Stimulated activated CD4-positive, alpha-beta T cell treated with anti-CD3 and anti-CD28 coated beads, Interleukin-1b, Interleukin-23, amount 100 ng/mL, for 48 hours (primary cell): ENCODE measurements at regions not wholly inside any gene's neighbourhood (a gene's known extent, or its start where the extent isn't known, plus 50 kb on each side); places are given as distances from the start of the nearest gene placed in this dataset.

ENCODE experiments used
- DNase-seq: peaks from one replicate; pipeline ENCODE4 v3.0.0-alpha.2; 2020

GRCh38 chr5:133905424-133905823, 63.0 kb downstream of the C5orf15 start:
- no peak for DNase-seq

- no peak for DNase-seq
Measured at GRCh38 chr5:133904641-133905040, 63.8 kb downstream of the C5orf15 start.

- no peak for DNase-seq
Measured at GRCh38 chr5:133902511-133903118, 65.8 kb downstream of the C5orf15 start.

GRCh38 chr5:133900534-133901270, 67.7 kb downstream of the C5orf15 start:
- no peak for DNase-seq

- DNase-seq, result no peak
Measured at GRCh38 chr5:133899506-133899905, 68.9 kb downstream of the C5orf15 start.

- DNase-seq, result no peak
Measured at GRCh38 chr5:133898440-133898839, 70.0 kb downstream of the C5orf15 start.

GRCh38 chr5:133897431-133897830, 71.0 kb downstream of the C5orf15 start:
- no peak for DNase-seq

GRCh38 chr5:133896873-133897272, 71.6 kb downstream of the C5orf15 start:
- no peak for DNase-seq

- DNase-seq, result no peak
Measured at GRCh38 chr5:133895979-133896845, 72.2 kb downstream of the C5orf15 start.

- no peak for DNase-seq
Measured at GRCh38 chr5:133894143-133894542, 74.3 kb downstream of the C5orf15 start.

GRCh38 chr5:133892774-133893173, 75.7 kb downstream of the C5orf15 start:
- no peak for DNase-seq

- no peak for DNase-seq
Measured at GRCh38 chr5:133892306-133892705, 76.1 kb downstream of the C5orf15 start.

- no peak for DNase-seq
Measured at GRCh38 chr5:133891390-133891789, 77.0 kb downstream of the C5orf15 start.

GRCh38 chr5:133890776-133891280, 77.6 kb downstream of the C5orf15 start:
- DNase-seq, result no peak

GRCh38 chr5:133890314-133890713, 78.1 kb downstream of the C5orf15 start:
- no peak for DNase-seq

- no peak for DNase-seq
Measured at GRCh38 chr5:133889271-133889905, 79.0 kb downstream of the C5orf15 start.

GRCh38 chr5:133888625-133888991, 79.8 kb downstream of the C5orf15 start:
- DNase-seq, result no peak

GRCh38 chr5:133885566-133885965, 82.9 kb downstream of the C5orf15 start:
- DNase-seq, result no peak

GRCh38 chr5:133884569-133885311, 83.7 kb downstream of the C5orf15 start:
- no peak for DNase-seq

- no peak for DNase-seq
Measured at GRCh38 chr5:133883916-133884315, 84.5 kb downstream of the C5orf15 start.

GRCh38 chr5:133882846-133883245, 85.6 kb downstream of the C5orf15 start:
- DNase-seq, result no peak

- DNase-seq, result no peak
Measured at GRCh38 chr5:133882389-133882695, 86.1 kb downstream of the C5orf15 start.
